ENCODE measurements at regions not wholly inside any gene's neighbourhood (a gene's known extent, or its start where the extent isn't known, plus 50 kb on each side); places are given as distances from the start of the nearest gene placed in this dataset.

DNA sequence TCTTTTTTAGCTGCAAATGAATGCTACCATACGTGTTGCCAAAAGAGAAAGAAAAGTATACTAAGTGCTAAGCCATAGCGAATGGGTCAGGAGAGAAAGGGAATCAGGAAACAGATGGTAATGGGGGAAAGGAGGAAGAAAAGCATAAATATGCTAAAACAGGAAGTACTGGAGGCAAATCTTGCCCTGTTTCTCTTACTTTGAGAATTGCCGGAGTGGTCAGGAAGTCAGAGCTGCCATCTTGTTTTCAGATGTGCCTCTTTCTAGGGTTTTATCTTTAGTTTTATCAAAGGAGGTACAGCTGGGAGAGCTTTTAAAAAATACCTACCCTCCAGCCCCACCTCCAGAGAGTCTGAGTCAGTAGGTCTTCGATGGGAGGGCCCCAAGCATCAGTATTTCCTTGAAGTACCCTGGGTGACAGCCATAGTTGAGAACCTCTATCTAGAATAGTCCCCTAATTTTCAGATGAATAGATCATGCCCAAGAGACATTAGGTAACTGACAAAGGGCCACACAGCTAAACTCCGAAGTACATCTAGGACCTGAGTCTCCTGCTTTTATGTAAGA is 193.3 kb downstream of the CLIC5 start:
- H3K27me3 ChIP-seq (ENCODE audit: control insufficient read depth, extremely low read depth, insufficient read depth, low read length) = no peaks in the 10 kb centered on the region
- no peak for DNase-seq (ENCODE audit: low read depth, low spot score)
- H3K27ac ChIP-seq (ENCODE audit: control insufficient read depth, insufficient read depth, low read length) = no peak overlapping the region
- H3K4me3 ChIP-seq (ENCODE audit: control insufficient read depth in 2 of 3, extremely low read depth in 1 of 3, insufficient read depth in 2 of 3, low read depth in 1 of 3, low read length in 3 of 3) = no peak overlapping the region
- no peak overlapping the region for H2AFZ ChIP-seq (ENCODE audit: control insufficient read depth, low read length)
- no peak overlapping the region for H3K9ac ChIP-seq (ENCODE audit: control insufficient read depth, extremely low read depth, insufficient read depth, low read length)
- TF ChIP-seq EZH2 (IDR thresholded peaks at IDR 0.05; ENCODE audit: low read length) (no peak), CTCF (optimal IDR thresholded peaks at IDR 0.05 in 1 of 3, IDR thresholded peaks at IDR 0.05 in 1 of 3, conservative IDR thresholded peaks at IDR 0.05 in 1 of 3; ENCODE audit: extremely low read depth in 1 of 3, insufficient read depth in 2 of 3, low read length in 3 of 3) (no peak)
- H3K36me3 ChIP-seq (ENCODE audit: control insufficient read depth in 2 of 2, extremely low read depth in 1 of 2, insufficient read depth in 2 of 2, low read length in 2 of 2) = no peaks in the 10 kb centered on the region
- H3K9me1 ChIP-seq (ENCODE audit: control insufficient read depth, extremely low read depth, insufficient read depth, low read length) = no peaks in the 10 kb centered on the region
- FAIRE-seq = no peak
- dilution Hi-C loops (cut with MboI; ENCODE audit: extremely low pct_ligation_motif_present, low sequenced_read_pairs) = no loop called here
- no peaks in the 10 kb centered on the region for H4K20me1 ChIP-seq (ENCODE audit: control insufficient read depth, extremely low read depth, insufficient read depth, low read length)
- no peaks in the 10 kb centered on the region for H3K4me1 ChIP-seq (ENCODE audit: control insufficient read depth, extremely low read depth, insufficient read depth, low read length)
- no peaks in the 10 kb centered on the region for H3K9me3 ChIP-seq (ENCODE audit: control insufficient read depth, low read depth, low read length)
- H3K4me2 ChIP-seq (ENCODE audit: control insufficient read depth, extremely low read depth, insufficient read depth, low read depth, low read length) = no peak overlapping the region
- no peaks in the 10 kb centered on the region for H3K79me2 ChIP-seq (ENCODE audit: control insufficient read depth, insufficient read depth, low read length)

GRCh38 chr6:45818655-45819054 is 197.0 kb downstream of the CLIC5 start:
- H3K4me1 ChIP-seq (ENCODE audit: control insufficient read depth, extremely low read depth, insufficient read depth, low read length) = no peaks in the 10 kb centered on the region
- FAIRE-seq (no peak), DNase-seq (ENCODE audit: low read depth, low spot score) (no peak)

More at GRCh38 chr6:45818655-45819054, 197.0 kb downstream of the CLIC5 start:
- H3K27ac ChIP-seq (ENCODE audit: control insufficient read depth, insufficient read depth, low read length) = no peak overlapping the region
- H3K4me3 ChIP-seq (ENCODE audit: control insufficient read depth in 2 of 3, extremely low read depth in 1 of 3, insufficient read depth in 2 of 3, low read depth in 1 of 3, low read length in 3 of 3) = no peak overlapping the region
- H4K20me1 ChIP-seq (ENCODE audit: control insufficient read depth, extremely low read depth, insufficient read depth, low read length) = no peaks in the 10 kb centered on the region
- no peaks in the 10 kb centered on the region for H3K9me1 ChIP-seq (ENCODE audit: control insufficient read depth, extremely low read depth, insufficient read depth, low read length)
- no peak overlapping the region for H3K4me2 ChIP-seq (ENCODE audit: control insufficient read depth, extremely low read depth, insufficient read depth, low read depth, low read length)
- dilution Hi-C loops (cut with MboI; ENCODE audit: extremely low pct_ligation_motif_present, low sequenced_read_pairs) = no loop called here
- TF ChIP-seq CTCF (optimal IDR thresholded peaks at IDR 0.05 in 1 of 3, IDR thresholded peaks at IDR 0.05 in 1 of 3, conservative IDR thresholded peaks at IDR 0.05 in 1 of 3; ENCODE audit: extremely low read depth in 1 of 3, insufficient read depth in 2 of 3, low read length in 3 of 3) (no peak), EZH2 (IDR thresholded peaks at IDR 0.05; ENCODE audit: low read length) (no peak)
- H3K27me3 ChIP-seq (ENCODE audit: control insufficient read depth, extremely low read depth, insufficient read depth, low read length) = no peaks in the 10 kb centered on the region
- H3K36me3 ChIP-seq (ENCODE audit: control insufficient read depth in 2 of 2, extremely low read depth in 1 of 2, insufficient read depth in 2 of 2, low read length in 2 of 2) = no peaks in the 10 kb centered on the region
- no peaks in the 10 kb centered on the region for H3K79me2 ChIP-seq (ENCODE audit: control insufficient read depth, insufficient read depth, low read length)
- no peaks in the 10 kb centered on the region for H3K9me3 ChIP-seq (ENCODE audit: control insufficient read depth, low read depth, low read length)
- H2AFZ ChIP-seq (ENCODE audit: control insufficient read depth, low read length) = no peak overlapping the region
- H3K9ac ChIP-seq (ENCODE audit: control insufficient read depth, extremely low read depth, insufficient read depth, low read length) = no peak overlapping the region
